ENCODE measurements at regions not wholly inside any gene's neighbourhood (a gene's known extent, or its start where the extent isn't known, plus 50 kb on each side); places are given as distances from the start of the nearest gene placed in this dataset.
"Not testable (repeated sequence)": the region's sequence is repeated elsewhere in the genome, so short reads cannot be mapped to it uniquely, and the experiment has no call there.

DNA sequence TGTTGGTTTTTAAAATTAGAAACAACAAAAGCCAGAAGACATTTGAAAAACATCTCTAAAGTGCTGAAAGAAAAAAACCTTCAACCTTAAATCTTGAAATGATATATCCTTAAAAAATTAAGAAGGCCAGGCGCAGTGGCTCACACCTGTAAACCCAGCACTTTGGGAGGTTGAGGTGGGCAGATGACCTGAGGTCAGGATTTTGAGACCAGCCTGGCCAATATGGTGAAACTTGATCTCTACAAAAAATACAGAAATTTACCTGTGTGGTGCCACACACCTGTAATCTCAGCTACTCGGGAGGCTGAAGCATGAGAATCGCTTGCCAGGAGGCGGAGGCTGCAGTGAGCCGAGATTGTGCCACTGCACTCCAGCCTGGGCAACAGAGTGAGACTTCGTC, 87.7 kb upstream of the SIX2 start:
- DNase-seq (ENCODE audit: extremely low spot score), result peak; percentile 64
- Histone ChIP-seq H3K36me3 (no peaks in the 10 kb centered on the region), H3K4me1 (no peaks in the 10 kb centered on the region), H3K9me3 (no peaks in the 10 kb centered on the region), H3K4me3 (no peak overlapping the region), H3K27ac (replicated peaks in 1 of 4) (no peak overlapping the region), H3K27me3 (peaks cover 0 to 17% (median 2%) of the 10 kb centered on the region in 4 donors)
- 90% methylated on average over 6 of the region's 6 CpGs for WGBS
- intact Hi-C loops (cut with DNase I), result no loop called here
- no peak for TF ChIP-seq POLR2AphosphoS5 (IDR thresholded peaks at IDR 0.05)
- TF ChIP-seq, protein P1, sequence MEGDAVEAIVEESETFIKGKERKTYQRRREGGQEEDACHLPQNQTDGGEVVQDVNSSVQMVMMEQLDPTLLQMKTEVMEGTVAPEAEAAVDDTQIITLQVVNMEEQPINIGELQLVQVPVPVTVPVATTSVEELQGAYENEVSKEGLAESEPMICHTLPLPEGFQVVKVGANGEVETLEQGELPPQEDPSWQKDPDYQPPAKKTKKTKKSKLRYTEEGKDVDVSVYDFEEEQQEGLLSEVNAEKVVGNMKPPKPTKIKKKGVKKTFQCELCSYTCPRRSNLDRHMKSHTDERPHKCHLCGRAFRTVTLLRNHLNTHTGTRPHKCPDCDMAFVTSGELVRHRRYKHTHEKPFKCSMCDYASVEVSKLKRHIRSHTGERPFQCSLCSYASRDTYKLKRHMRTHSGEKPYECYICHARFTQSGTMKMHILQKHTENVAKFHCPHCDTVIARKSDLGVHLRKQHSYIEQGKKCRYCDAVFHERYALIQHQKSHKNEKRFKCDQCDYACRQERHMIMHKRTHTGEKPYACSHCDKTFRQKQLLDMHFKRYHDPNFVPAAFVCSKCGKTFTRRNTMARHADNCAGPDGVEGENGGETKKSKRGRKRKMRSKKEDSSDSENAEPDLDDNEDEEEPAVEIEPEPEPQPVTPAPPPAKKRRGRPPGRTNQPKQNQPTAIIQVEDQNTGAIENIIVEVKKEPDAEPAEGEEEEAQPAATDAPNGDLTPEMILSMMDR (IDR thresholded peaks at IDR 0.05), result no peak
- no peak for TF ChIP-seq EP300 (IDR thresholded peaks at IDR 0.05)
- no peak for TF ChIP-seq POLR2A (IDR thresholded peaks at IDR 0.05; ENCODE audit: low read depth)

DNA sequence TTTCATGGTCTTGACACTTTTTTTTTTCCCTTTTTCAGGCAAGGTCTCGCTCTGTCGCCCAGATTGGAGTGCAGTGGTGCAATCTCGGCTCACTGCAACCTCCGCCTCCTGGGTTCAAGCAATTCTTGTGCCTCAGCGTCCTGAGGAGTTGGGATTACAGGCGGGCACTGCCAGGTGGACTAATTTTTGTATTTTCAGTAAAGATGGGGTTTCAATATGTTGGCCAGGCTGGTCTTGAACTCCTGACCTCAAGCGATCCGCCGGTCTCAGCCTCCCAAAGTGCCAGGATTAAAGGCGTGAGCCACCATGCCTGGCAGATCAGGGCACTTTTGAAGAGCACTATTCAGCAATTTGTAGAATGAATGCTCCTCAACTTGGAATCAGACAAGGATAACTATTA, 86.8 kb upstream of the SIX2 start:
- intact Hi-C loops (cut with DNase I); DNase-seq (ENCODE audit: extremely low spot score); H3K4me1 ChIP-seq; H3K4me3 ChIP-seq; H3K27ac ChIP-seq (replicated peaks in 1 of 4); H3K36me3 ChIP-seq; H3K9me3 ChIP-seq: not testable (repeated sequence)
- H3K27me3 ChIP-seq, result peaks cover 0 to 17% (median 2%) of the 10 kb centered on the region in 4 donors
- 92% methylated on average over 10 of the region's 10 CpGs for WGBS

DNA sequence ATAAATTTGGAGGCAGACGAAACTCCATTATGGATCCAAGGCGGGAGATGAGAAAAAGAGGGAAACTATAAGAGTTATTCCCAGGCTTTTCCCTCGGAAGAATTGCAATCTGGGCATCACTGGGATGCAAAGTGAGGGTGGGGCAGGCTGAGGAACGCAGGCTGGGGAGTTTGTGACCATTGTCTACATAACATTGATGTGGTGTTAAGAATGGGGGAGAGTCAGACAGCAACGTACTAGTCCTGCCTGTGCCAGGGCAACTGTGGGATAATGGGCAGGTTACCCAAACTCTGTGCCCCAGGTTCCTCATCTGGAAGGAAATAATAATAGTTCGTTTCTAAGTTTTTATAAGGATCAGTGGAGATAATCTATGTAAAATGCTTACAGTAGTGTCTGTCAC, 84.4 kb upstream of the SIX2 start:
- DNase-seq (ENCODE audit: extremely low spot score), result peak; percentile 75
- no peak overlapping the region for H3K4me3 ChIP-seq
- WGBS, result 71% methylated on average over 6 of the region's 6 CpGs

DNA sequence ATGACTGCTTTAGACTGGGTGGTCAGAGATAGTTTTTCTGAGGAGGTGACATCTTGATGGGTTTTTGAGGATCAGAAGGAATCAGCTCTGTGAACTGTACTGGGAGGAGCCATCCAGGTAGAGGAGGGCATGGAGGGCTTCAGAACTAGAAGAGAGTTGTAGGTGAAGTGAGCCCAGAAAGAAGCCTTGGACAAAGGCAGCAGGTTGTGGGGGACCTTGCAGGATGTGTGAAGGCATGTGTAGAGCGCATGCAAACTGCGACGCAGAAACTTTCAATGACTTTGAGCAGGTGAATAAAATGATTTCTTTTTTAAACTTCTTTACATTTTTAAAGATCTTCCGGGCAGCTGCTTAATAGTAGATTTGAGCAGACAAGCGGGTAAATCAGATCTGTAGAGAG, 83.9 kb upstream of the SIX2 start:
- Histone ChIP-seq H3K4me1 (no peaks in the 10 kb centered on the region), H3K27ac (replicated peaks in 1 of 4) (no peak overlapping the region), H3K9me3 (no peaks in the 10 kb centered on the region), H3K36me3 (no peaks in the 10 kb centered on the region), H3K27me3 (peaks cover 0 to 17% (median 2%) of the 10 kb centered on the region in 4 donors), H3K4me3 (no peak overlapping the region)
- intact Hi-C loops (cut with DNase I), result no loop called here
- TF ChIP-seq POLR2AphosphoS5 (IDR thresholded peaks at IDR 0.05), result no peak
- no peak for TF ChIP-seq EP300 (IDR thresholded peaks at IDR 0.05)
- TF ChIP-seq, protein P1 (IDR thresholded peaks at IDR 0.05), result no peak
- no peak for TF ChIP-seq POLR2A (IDR thresholded peaks at IDR 0.05; ENCODE audit: low read depth)
- no peak for DNase-seq (ENCODE audit: extremely low spot score)
- 95% methylated on average over 5 of the region's 5 CpGs for WGBS

More for the DNA sequence above, 84.4 kb upstream of the SIX2 start:
- no peaks in the 10 kb centered on the region for H3K9me3 ChIP-seq
- H3K36me3 ChIP-seq, result no peaks in the 10 kb centered on the region
- TF ChIP-seq, protein P1 (IDR thresholded peaks at IDR 0.05), result no peak
- TF ChIP-seq EP300 (IDR thresholded peaks at IDR 0.05) (no peak), POLR2AphosphoS5 (IDR thresholded peaks at IDR 0.05) (no peak), POLR2A (IDR thresholded peaks at IDR 0.05; ENCODE audit: low read depth) (no peak)
- no peak overlapping the region for H3K27ac ChIP-seq (replicated peaks in 1 of 4)
- no peaks in the 10 kb centered on the region for H3K4me1 ChIP-seq
- H3K27me3 ChIP-seq, result peaks cover 0 to 17% (median 2%) of the 10 kb centered on the region in 4 donors
- intact Hi-C loops (cut with DNase I), result no loop called here

DNA sequence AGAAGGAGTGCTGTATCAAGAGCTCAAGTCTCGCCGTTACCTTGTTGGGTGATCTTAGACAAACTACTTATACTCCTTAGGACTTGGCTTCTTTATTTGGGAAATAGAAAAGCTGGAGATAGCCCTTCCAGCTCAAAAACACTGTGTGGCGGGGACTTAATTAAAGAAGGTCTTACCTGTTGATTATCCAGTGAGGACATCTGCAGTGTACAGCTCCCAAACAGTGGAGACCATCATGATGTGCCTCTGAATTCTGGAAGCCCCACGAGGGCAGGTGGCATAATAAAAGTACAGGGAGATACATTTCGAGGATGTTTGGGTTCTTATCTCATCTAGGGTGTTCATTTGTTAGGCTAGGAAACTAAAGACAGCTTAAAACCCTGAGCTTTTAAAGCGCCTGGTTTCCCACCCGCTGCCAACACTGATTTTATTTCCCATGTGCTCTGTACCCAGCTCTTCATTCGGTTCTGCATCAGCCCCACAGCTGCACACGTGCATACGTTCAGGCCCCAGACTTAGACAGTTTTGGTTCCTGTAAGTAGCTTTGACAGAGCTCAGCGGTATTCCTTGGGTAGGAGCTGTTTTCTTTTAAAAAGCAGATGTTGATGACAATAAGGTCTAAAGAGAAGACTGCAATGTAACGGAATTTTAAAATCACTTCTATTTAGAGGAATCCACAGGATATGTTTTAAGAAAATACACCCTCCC, 80.5 kb upstream of the SIX2 start:
- no peaks in the 10 kb centered on the region for H3K4me1 ChIP-seq
- no peak overlapping the region for H3K27ac ChIP-seq (replicated peaks in 1 of 4)
- H3K4me3 ChIP-seq, result no peak overlapping the region
- peak; percentile 80 for DNase-seq (ENCODE audit: extremely low spot score)
- no peaks in the 10 kb centered on the region for H3K36me3 ChIP-seq
- H3K9me3 ChIP-seq, result no peaks in the 10 kb centered on the region
- peaks cover 0 to 5% (median 0%) of the 10 kb centered on the region in 4 donors for H3K27me3 ChIP-seq
- intact Hi-C loops (cut with DNase I), result no loop called here
- no peak for TF ChIP-seq POLR2A (IDR thresholded peaks at IDR 0.05; ENCODE audit: low read depth)
- TF ChIP-seq EP300 (IDR thresholded peaks at IDR 0.05), result no peak
- TF ChIP-seq POLR2AphosphoS5 (IDR thresholded peaks at IDR 0.05), result no peak
- TF ChIP-seq, protein P1 (IDR thresholded peaks at IDR 0.05), result no peak
- 81% methylated on average over 12 of the region's 12 CpGs for WGBS

All from esophagus muscularis mucosa (tissue), 4 donors.